Endothelial cell of umbilical vein (primary cell): ENCODE measurements at regions not wholly inside any gene's neighbourhood (a gene's known extent, or its start where the extent isn't known, plus 50 kb on each side); places are given as distances from the start of the nearest gene placed in this dataset.

Source experiments
- EZH2 ChIP-seq: IDR thresholded peaks from 2 replicates; pipeline ENCODE4 v1.6.1; 2012; ENCODE audit warnings: borderline replicate concordance, low read depth, mild to moderate bottlenecking, moderate library complexity, low read length, inconsistent platforms; ENCODE audit not compliant: severe bottlenecking
- MAX ChIP-seq: IDR thresholded peaks from 2 replicates; pipeline ENCODE4 v1.6.1; 2011; ENCODE audit not compliant: insufficient read depth, insufficient read length
- POLR2AphosphoS5 ChIP-seq: IDR thresholded peaks from 2 replicates; pipeline ENCODE4 v1.6.1; 2012; ENCODE audit warnings: low read depth, mild to moderate bottlenecking, control low read depth, low read length, moderate library complexity; ENCODE audit not compliant: insufficient read depth
- TF ChIP-seq, protein P1 (sequence below), 2 donors: IDR thresholded peaks; 1 replicate in 1 of 2; 2 replicates in 1 of 2; pipeline ENCODE4 v1.5.1; 2011; ENCODE audit warnings: low read length in 2 of 2, mild to moderate bottlenecking in 2 of 2, moderate library complexity in 2 of 2, control low read depth in 1 of 2, inconsistent platforms in 1 of 2, low read depth in 1 of 2; ENCODE audit not compliant: insufficient read depth in 1 of 2; ENCODE audit errors: extremely low read depth in 1 of 2

GRCh38 chr16:64440005-64440404 lies 681.9 kb downstream of the CDH11 start:
- TF ChIP-seq, protein P1, sequence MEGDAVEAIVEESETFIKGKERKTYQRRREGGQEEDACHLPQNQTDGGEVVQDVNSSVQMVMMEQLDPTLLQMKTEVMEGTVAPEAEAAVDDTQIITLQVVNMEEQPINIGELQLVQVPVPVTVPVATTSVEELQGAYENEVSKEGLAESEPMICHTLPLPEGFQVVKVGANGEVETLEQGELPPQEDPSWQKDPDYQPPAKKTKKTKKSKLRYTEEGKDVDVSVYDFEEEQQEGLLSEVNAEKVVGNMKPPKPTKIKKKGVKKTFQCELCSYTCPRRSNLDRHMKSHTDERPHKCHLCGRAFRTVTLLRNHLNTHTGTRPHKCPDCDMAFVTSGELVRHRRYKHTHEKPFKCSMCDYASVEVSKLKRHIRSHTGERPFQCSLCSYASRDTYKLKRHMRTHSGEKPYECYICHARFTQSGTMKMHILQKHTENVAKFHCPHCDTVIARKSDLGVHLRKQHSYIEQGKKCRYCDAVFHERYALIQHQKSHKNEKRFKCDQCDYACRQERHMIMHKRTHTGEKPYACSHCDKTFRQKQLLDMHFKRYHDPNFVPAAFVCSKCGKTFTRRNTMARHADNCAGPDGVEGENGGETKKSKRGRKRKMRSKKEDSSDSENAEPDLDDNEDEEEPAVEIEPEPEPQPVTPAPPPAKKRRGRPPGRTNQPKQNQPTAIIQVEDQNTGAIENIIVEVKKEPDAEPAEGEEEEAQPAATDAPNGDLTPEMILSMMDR (IDR thresholded peaks at IDR 0.05; ENCODE audit: extremely low read depth in 1 of 2, insufficient read depth in 1 of 2, low read depth in 1 of 2, low read length in 2 of 2) = no peak
- no peak for TF ChIP-seq POLR2AphosphoS5
- no peak for TF ChIP-seq MAX
- TF ChIP-seq EZH2 = no peak
